GM12873 (cell line): ENCODE measurements at regions not wholly inside any gene's neighbourhood (a gene's known extent, or its start where the extent isn't known, plus 50 kb on each side); places are given as distances from the start of the nearest gene placed in this dataset.

ENCODE experiments used
- TF ChIP-seq, protein P1 (sequence below): IDR thresholded peaks from 2 replicates; pipeline ENCODE4 v1.5.1; 2012; ENCODE audit warnings: low read depth, mild to moderate bottlenecking, moderate library complexity, low read length, control low read depth; ENCODE audit not compliant: insufficient read depth; ENCODE audit errors: missing control alignments

GRCh38 chr13:84739021-84739420 is 856.7 kb upstream of the SLITRK1 start:
- TF ChIP-seq, protein P1, sequence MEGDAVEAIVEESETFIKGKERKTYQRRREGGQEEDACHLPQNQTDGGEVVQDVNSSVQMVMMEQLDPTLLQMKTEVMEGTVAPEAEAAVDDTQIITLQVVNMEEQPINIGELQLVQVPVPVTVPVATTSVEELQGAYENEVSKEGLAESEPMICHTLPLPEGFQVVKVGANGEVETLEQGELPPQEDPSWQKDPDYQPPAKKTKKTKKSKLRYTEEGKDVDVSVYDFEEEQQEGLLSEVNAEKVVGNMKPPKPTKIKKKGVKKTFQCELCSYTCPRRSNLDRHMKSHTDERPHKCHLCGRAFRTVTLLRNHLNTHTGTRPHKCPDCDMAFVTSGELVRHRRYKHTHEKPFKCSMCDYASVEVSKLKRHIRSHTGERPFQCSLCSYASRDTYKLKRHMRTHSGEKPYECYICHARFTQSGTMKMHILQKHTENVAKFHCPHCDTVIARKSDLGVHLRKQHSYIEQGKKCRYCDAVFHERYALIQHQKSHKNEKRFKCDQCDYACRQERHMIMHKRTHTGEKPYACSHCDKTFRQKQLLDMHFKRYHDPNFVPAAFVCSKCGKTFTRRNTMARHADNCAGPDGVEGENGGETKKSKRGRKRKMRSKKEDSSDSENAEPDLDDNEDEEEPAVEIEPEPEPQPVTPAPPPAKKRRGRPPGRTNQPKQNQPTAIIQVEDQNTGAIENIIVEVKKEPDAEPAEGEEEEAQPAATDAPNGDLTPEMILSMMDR, result no peak

- TF ChIP-seq, protein P1, result no peak
Observed at GRCh38 chr13:84737661-84738060, 855.4 kb upstream of the SLITRK1 start.

GRCh38 chr13:84730376-84730775 is 848.1 kb upstream of the SLITRK1 start:
- TF ChIP-seq, protein P1, result no peak

DNA sequence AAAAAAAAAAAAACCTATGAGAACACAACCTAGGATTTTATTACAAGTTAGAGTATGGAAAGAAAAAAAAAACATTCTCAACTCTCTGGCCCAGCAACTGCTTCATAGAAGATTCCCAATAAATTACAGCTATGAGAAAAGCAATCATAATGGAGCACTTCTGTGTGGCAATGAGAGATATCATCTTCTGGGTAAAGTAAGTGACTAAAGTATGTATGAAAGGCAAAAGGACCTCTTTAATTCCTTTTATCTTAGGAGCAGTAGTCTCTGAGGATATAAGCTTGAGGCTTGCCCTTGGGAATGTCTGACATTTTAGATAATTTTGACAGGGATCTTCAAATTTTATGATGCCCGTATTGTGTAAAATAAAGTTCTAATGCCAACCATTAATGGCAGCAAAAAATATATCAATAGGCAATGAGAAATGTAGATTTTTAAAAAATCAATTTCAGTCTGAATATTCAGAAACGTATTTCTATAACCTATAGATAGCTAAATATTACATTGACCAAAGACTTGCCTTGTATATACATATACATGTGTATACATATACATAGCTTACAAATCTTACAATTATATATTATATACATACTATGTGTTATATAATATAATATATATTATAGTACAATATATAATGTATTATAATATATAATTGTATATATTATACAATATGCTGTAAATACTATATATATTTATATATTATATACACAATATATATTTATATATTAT is 823.9 kb upstream of the SLITRK1 start:
- TF ChIP-seq, protein P1, result no peak

GRCh38 chr13:84702174-84702573 is 819.9 kb upstream of the SLITRK1 start:
- TF ChIP-seq, protein P1, result no peak

DNA sequence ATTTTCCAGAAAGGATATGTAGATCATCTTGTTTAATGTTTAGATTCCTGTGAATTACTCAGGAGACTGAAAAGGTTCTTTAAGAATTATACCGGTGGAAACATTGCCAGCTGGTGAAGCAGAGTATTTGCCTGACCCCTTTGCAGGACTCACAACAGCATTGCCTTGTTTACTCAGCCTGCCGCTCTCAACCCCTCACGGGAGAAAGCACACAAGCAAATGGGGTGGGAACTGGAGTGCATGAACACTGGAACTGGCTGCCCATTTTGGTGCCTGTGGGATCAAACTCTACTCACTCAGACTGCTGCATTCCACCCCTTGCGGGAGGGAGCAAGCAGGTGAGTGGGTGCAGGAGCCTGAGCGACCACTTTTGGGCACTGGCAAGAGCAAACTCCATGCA is 804.7 kb upstream of the SLITRK1 start:
- TF ChIP-seq, protein P1, result no peak

DNA sequence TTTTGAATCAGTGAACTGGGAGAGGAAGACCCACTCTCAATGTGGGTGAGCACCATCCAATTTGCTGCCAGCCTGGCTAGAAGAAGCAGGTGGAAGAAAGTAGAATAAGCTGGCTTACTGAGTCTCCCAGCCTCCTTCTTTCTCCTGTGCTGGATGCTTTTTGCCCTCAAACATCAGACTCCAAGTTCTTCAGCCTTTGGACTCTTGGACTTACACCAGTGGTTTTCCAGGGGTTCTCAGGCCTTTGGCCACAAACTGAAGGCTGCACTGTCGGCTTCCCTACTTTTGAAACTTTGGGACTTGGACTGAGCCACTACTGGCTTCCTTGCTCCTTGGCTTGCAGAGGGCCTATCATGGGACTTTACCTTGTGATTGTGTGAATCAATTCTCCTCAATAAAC is 804.2 kb upstream of the SLITRK1 start:
- TF ChIP-seq, protein P1, result no peak
